K562 (cell line): ENCODE measurements at regions not wholly inside any gene's neighbourhood (a gene's known extent, or its start where the extent isn't known, plus 50 kb on each side); places are given as distances from the start of the nearest gene placed in this dataset.

ENCODE experiments used
- CCAR2 ChIP-seq: fragments of 200-400 bp; formaldehyde crosslinking; IDR thresholded peaks from 2 replicates; pipeline ENCODE4 v1.6.1; 2017; ENCODE audit warnings: mild to moderate bottlenecking, low read depth, low read length
- HDAC8 ChIP-seq: fragments of 450-650 bp; IDR thresholded peaks from 2 replicates; pipeline ENCODE4 v1.6.1; 2016; ENCODE audit warnings: mild to moderate bottlenecking, missing genetic modification characterization, moderate library complexity, missing compliant biosample characterization
- TF ChIP-seq, protein P1 (sequence below), 2 experiments: fragments of 450-650 bp; formaldehyde crosslinking in 1 of 2; IDR thresholded peaks; 2 replicates each; pipeline versions ENCODE4 v1.4.0 to v1.6.1; 2014 to 2020; ENCODE audit warnings: mild to moderate bottlenecking in 2 of 2, borderline replicate concordance in 1 of 2, low read depth in 1 of 2

DNA sequence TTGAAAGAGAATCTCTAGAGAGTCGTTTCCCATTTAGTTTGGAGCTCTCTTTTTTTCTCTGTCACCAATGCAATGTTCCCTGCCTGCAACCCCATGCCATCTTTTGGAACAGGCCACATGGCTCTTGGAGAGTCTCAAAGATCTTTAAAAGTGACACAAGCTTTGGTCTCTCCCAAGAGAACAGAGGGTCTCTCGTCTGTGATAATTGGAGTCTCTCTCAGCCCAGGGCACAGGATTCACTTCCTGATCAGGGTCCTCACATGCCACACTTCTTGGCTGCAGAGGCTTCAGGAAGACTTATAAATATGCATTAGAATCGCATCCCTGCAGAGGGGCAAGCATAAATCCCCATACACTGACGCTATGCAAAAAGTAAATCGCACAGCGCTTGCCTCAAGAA is 240.5 kb downstream of the IRS2 start (continued):
- TF ChIP-seq, protein P1, sequence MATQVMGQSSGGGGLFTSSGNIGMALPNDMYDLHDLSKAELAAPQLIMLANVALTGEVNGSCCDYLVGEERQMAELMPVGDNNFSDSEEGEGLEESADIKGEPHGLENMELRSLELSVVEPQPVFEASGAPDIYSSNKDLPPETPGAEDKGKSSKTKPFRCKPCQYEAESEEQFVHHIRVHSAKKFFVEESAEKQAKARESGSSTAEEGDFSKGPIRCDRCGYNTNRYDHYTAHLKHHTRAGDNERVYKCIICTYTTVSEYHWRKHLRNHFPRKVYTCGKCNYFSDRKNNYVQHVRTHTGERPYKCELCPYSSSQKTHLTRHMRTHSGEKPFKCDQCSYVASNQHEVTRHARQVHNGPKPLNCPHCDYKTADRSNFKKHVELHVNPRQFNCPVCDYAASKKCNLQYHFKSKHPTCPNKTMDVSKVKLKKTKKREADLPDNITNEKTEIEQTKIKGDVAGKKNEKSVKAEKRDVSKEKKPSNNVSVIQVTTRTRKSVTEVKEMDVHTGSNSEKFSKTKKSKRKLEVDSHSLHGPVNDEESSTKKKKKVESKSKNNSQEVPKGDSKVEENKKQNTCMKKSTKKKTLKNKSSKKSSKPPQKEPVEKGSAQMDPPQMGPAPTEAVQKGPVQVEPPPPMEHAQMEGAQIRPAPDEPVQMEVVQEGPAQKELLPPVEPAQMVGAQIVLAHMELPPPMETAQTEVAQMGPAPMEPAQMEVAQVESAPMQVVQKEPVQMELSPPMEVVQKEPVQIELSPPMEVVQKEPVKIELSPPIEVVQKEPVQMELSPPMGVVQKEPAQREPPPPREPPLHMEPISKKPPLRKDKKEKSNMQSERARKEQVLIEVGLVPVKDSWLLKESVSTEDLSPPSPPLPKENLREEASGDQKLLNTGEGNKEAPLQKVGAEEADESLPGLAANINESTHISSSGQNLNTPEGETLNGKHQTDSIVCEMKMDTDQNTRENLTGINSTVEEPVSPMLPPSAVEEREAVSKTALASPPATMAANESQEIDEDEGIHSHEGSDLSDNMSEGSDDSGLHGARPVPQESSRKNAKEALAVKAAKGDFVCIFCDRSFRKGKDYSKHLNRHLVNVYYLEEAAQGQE (IDR thresholded peaks at IDR 0.05; ENCODE audit: borderline replicate concordance): no peak
- TF ChIP-seq, protein P1 (CRISPR knock-in tag; IDR thresholded peaks at IDR 0.05; ENCODE audit: low read depth): no peak
- no peak for TF ChIP-seq CCAR2
- TF ChIP-seq HDAC8 (tag): no peak
